ENCODE measurements at regions not wholly inside any gene's neighbourhood (a gene's known extent, or its start where the extent isn't known, plus 50 kb on each side); places are given as distances from the start of the nearest gene placed in this dataset.

GRCh38 chr4:141524116-141524515 is 112.3 kb upstream of the IL15 start:
- H3K4me3 ChIP-seq (ENCODE audit: low read length): no peak overlapping the region
- DNase-seq (ENCODE audit: low read depth): no peak
- TF ChIP-seq, protein P1, sequence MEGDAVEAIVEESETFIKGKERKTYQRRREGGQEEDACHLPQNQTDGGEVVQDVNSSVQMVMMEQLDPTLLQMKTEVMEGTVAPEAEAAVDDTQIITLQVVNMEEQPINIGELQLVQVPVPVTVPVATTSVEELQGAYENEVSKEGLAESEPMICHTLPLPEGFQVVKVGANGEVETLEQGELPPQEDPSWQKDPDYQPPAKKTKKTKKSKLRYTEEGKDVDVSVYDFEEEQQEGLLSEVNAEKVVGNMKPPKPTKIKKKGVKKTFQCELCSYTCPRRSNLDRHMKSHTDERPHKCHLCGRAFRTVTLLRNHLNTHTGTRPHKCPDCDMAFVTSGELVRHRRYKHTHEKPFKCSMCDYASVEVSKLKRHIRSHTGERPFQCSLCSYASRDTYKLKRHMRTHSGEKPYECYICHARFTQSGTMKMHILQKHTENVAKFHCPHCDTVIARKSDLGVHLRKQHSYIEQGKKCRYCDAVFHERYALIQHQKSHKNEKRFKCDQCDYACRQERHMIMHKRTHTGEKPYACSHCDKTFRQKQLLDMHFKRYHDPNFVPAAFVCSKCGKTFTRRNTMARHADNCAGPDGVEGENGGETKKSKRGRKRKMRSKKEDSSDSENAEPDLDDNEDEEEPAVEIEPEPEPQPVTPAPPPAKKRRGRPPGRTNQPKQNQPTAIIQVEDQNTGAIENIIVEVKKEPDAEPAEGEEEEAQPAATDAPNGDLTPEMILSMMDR (conservative IDR thresholded peaks at IDR 0.05; ENCODE audit: low read depth, low read length): no peak

GRCh38 chr4:141524841-141525240 is 111.5 kb upstream of the IL15 start:
- TF ChIP-seq, protein P1 (conservative IDR thresholded peaks at IDR 0.05; ENCODE audit: low read depth, low read length): no peak
- no peak for DNase-seq (ENCODE audit: low read depth)
- no peak overlapping the region for H3K4me3 ChIP-seq (ENCODE audit: low read length)

DNA sequence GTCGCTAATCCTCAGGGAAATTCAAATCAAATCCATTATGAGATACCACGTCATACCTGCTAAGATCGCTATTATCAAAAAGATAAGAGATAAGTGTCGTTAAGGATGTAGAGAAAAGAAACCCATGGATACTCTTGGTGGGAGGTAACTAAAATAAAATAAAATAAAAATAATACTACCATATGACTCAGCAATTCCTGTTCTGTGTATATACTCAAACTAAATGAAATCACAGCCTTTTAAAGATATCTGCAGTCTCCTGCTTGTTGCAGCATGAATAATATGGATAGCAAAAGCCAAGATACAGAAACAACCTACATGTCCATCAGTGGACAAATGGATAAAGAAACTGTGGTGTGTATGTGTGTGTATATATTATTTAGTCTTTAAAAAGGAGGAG is 105.8 kb upstream of the IL15 start:
- H3K4me3 ChIP-seq (ENCODE audit: low read length): no peak overlapping the region
- TF ChIP-seq, protein P1 (conservative IDR thresholded peaks at IDR 0.05; ENCODE audit: low read depth, low read length): no peak
- DNase-seq (ENCODE audit: low read depth): no peak

GRCh38 chr4:141534985-141535384 is 101.4 kb upstream of the IL15 start:
- DNase-seq (ENCODE audit: low read depth): no peak
- H3K4me3 ChIP-seq (ENCODE audit: low read length): no peak overlapping the region
- TF ChIP-seq, protein P1 (conservative IDR thresholded peaks at IDR 0.05; ENCODE audit: low read depth, low read length): no peak

- TF ChIP-seq, protein P1 (conservative IDR thresholded peaks at IDR 0.05; ENCODE audit: low read depth, low read length): no peak
- no peak for DNase-seq (ENCODE audit: low read depth)
- H3K4me3 ChIP-seq (ENCODE audit: low read length): no peak overlapping the region
Measured at GRCh38 chr4:141538001-141538400, 98.4 kb upstream of the IL15 start.

DNA sequence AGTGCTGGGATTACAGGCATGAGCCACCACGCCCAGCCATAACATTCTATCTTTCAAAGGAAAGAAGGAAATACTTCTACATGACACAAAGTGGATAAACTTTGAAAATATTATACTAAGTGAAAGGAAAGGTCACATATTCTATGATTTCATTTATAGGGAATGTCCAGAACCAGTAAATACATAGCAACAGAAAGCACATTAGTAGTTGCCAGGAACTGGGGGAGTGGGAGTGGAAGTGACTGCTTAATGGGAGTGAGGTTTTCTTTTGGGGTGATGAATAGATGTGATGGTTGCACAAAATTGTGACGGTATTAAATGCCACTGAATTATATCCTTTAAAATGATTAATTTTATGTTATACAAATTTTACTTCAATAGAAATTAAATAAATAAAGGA is 95.7 kb upstream of the IL15 start:
- TF ChIP-seq, protein P1 (conservative IDR thresholded peaks at IDR 0.05; ENCODE audit: low read depth, low read length): no peak

DNA sequence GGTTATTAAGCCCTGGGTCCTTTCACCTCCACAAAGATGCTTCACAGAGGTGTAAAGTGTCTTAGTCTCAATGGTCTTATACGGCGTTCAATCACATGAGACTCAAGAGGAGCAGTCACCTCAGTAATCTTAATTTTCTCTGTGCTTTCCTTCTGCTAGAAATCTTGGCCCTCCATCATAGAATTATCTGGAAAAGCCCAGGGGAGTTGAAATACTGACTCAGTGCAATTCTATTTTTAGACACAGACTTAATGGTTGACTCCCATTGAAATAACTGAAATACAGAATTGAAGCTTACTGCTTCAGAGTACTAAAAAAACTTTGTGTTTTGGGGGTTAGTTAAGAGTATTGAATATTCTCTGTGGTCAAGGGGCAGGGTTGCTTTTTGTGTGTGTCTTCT is 94.5 kb upstream of the IL15 start:
- H3K4me3 ChIP-seq (ENCODE audit: low read length): no peak overlapping the region
- TF ChIP-seq, protein P1 (conservative IDR thresholded peaks at IDR 0.05; ENCODE audit: low read depth, low read length): no peak
- DNase-seq (ENCODE audit: low read depth): no peak

More for the DNA sequence above, 95.7 kb upstream of the IL15 start:
- DNase-seq (ENCODE audit: low read depth): peak; percentile 27
- no peak overlapping the region for H3K4me3 ChIP-seq (ENCODE audit: low read length)
